ENCODE measurements at regions not wholly inside any gene's neighbourhood (a gene's known extent, or its start where the extent isn't known, plus 50 kb on each side); places are given as distances from the start of the nearest gene placed in this dataset.

DNA sequence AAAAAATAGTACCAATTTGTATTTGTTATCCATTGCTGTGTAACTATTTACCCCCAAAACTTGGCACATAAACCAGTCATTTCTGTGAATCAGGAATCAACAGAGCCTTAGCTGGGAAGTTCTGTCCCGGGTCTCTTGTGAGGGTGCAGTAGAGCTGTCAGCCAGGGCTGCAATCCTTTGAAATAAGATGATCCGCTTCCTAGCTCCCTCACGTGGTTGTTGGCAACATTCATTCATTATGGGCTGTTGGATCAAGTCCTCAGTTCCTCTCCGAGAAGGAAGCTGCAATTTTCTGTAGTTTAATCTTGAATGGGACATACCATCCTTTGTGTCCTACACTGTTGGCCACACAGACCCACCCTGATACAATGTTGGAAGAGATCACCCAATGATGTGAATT lies 277.2 kb downstream of the SUCLA2 start:
- DNase-seq (ENCODE audit: low spot score in 2 of 2), result no peak
- no peaks in the 10 kb centered on the region for H3K36me3 ChIP-seq
- intact Hi-C loops (cut with DNase I; ENCODE audit: low total_unique reads), result no loop called here
- TF ChIP-seq, protein P1, sequence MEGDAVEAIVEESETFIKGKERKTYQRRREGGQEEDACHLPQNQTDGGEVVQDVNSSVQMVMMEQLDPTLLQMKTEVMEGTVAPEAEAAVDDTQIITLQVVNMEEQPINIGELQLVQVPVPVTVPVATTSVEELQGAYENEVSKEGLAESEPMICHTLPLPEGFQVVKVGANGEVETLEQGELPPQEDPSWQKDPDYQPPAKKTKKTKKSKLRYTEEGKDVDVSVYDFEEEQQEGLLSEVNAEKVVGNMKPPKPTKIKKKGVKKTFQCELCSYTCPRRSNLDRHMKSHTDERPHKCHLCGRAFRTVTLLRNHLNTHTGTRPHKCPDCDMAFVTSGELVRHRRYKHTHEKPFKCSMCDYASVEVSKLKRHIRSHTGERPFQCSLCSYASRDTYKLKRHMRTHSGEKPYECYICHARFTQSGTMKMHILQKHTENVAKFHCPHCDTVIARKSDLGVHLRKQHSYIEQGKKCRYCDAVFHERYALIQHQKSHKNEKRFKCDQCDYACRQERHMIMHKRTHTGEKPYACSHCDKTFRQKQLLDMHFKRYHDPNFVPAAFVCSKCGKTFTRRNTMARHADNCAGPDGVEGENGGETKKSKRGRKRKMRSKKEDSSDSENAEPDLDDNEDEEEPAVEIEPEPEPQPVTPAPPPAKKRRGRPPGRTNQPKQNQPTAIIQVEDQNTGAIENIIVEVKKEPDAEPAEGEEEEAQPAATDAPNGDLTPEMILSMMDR (IDR thresholded peaks at IDR 0.05), result no peak
- TF ChIP-seq POLR2A (IDR thresholded peaks at IDR 0.05) (no peak), POLR2AphosphoS5 (IDR thresholded peaks at IDR 0.05) (no peak)
- no peak overlapping the region for H3K27ac ChIP-seq
- no peaks in the 10 kb centered on the region for H3K9me3 ChIP-seq
- no peak overlapping the region for H3K4me3 ChIP-seq
- no peaks in the 10 kb centered on the region for H3K4me1 ChIP-seq
- H3K27me3 ChIP-seq, result no peaks in the 10 kb centered on the region

DNA sequence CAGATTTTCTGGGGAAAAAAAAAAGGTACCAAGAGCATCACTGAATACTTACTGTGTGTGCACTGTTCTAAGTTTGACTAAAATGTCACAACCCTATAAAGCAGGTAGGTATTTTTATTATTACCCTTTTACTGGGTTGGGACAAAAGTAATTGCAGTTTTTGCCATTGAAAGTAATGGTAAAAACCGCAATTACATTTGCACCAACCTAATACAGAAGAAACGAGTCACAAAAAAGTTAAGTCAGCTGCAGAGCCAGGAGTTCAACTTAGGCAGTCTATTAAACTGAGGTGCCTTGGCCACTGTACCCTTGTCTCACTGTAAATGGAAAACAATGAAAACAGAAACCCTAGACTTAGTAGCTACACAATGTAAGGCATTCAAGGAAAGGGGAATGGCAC lies 281.9 kb downstream of the SUCLA2 start:
- intact Hi-C loops (cut with DNase I; ENCODE audit: low total_unique reads), result no loop called here
- TF ChIP-seq, protein P1 (IDR thresholded peaks at IDR 0.05), result no peak
- TF ChIP-seq POLR2A (IDR thresholded peaks at IDR 0.05) (no peak), POLR2AphosphoS5 (IDR thresholded peaks at IDR 0.05) (no peak)
- Histone ChIP-seq H3K27me3 (no peaks in the 10 kb centered on the region), H3K9me3 (no peaks in the 10 kb centered on the region), H3K4me1 (no peaks in the 10 kb centered on the region), H3K27ac (no peak overlapping the region), H3K4me3 (no peak overlapping the region), H3K36me3 (no peaks in the 10 kb centered on the region)
- DNase-seq (ENCODE audit: low spot score in 2 of 2), result no peak

DNA sequence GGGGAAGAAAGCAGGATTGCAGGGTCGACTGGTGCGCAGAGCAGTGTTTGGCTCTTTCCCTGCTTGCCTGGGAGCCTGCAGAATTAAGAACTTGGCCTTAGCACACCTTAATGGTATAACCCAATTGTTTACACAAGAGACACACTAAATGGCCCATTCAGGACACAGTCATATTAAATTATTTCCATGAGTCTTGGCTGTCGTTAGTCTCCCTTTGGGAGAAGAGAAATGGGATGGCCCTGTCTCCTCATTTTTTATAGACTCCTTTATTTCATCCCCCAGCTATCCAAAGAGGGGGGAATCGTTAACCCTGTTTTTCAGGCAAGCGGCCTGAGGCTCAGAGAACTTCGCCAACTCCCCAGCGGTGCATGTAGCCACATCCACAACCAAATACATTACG lies 282.5 kb downstream of the SUCLA2 start:
- Histone ChIP-seq H3K4me1 (no peaks in the 10 kb centered on the region), H3K4me3 (no peak overlapping the region), H3K27me3 (no peaks in the 10 kb centered on the region), H3K36me3 (no peaks in the 10 kb centered on the region), H3K27ac (no peak overlapping the region), H3K9me3 (no peaks in the 10 kb centered on the region)
- TF ChIP-seq POLR2A (IDR thresholded peaks at IDR 0.05), result no peak
- TF ChIP-seq POLR2AphosphoS5 (IDR thresholded peaks at IDR 0.05), result no peak
- TF ChIP-seq, protein P1 (IDR thresholded peaks at IDR 0.05), result no peak
- intact Hi-C loops (cut with DNase I; ENCODE audit: low total_unique reads), result no loop called here
- DNase-seq (ENCODE audit: low spot score in 2 of 2), result no peak

DNA sequence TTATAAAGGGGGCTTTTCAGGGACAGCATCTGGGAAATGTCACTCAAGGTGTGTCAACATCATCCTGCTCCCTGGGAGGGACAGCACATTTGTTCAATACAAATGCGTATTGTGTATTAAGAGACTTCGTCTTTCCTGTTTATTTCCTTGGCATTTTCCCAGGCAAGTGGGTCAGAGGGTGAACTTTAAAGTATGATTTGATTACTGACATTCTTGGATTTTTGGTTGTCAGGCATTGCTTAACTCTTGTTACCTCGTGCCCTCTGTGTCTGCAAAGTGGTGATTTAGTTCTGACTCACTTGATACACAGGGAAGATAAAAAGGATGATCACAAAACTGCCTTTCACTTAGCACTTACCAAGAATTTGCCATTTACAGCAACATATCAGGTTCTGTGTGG lies 292.7 kb downstream of the SUCLA2 start:
- no peaks in the 10 kb centered on the region for H3K9me3 ChIP-seq
- no peaks in the 10 kb centered on the region for H3K36me3 ChIP-seq
- H3K27ac ChIP-seq, result no peak overlapping the region
- no peaks in the 10 kb centered on the region for H3K4me1 ChIP-seq
- DNase-seq (ENCODE audit: low spot score in 2 of 2), result no peak
- H3K27me3 ChIP-seq, result no peaks in the 10 kb centered on the region
- no peak for TF ChIP-seq POLR2A (IDR thresholded peaks at IDR 0.05)
- TF ChIP-seq, protein P1 (IDR thresholded peaks at IDR 0.05), result no peak
- TF ChIP-seq POLR2AphosphoS5 (IDR thresholded peaks at IDR 0.05), result no peak
- no peak overlapping the region for H3K4me3 ChIP-seq
- intact Hi-C loops (cut with DNase I; ENCODE audit: low total_unique reads), result no loop called here

DNA sequence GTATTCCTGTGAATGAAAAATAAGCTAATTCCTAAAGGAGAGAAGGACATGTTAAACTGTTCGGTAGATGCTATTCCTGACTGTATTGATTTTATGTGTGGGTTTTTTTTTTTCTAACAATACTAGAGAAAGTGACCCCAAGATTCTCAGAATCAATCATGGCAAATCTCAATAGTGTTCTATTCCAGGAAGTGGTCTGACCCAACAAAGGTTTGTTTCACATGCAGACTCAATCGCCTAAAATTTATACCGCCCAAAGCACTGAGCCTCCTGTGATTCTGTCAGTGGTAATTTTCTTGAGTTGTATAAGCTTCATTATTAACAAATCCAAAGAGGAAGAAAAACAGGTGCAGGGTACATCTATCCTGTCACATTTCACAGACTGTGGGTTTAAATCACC lies 293.7 kb downstream of the SUCLA2 start:
- intact Hi-C loops (cut with DNase I; ENCODE audit: low total_unique reads), result no loop called here
- H3K27ac ChIP-seq, result no peak overlapping the region
- H3K4me3 ChIP-seq, result no peak overlapping the region
- TF ChIP-seq POLR2A (IDR thresholded peaks at IDR 0.05) (no peak), POLR2AphosphoS5 (IDR thresholded peaks at IDR 0.05) (no peak)
- TF ChIP-seq, protein P1 (IDR thresholded peaks at IDR 0.05), result no peak
- DNase-seq (ENCODE audit: low spot score in 2 of 2), result no peak
- no peaks in the 10 kb centered on the region for H3K9me3 ChIP-seq
- H3K4me1 ChIP-seq, result no peaks in the 10 kb centered on the region
- H3K36me3 ChIP-seq, result no peaks in the 10 kb centered on the region
- no peaks in the 10 kb centered on the region for H3K27me3 ChIP-seq
